HG02943 (cell line): ENCODE measurements at regions not wholly inside any gene's neighbourhood (a gene's known extent, or its start where the extent isn't known, plus 50 kb on each side); places are given as distances from the start of the nearest gene placed in this dataset.

ENCODE experiments used
- ATAC-seq: cut with Tn5 transposase; IDR thresholded peaks from one replicate; pipeline ENCODE4 v1.9.1; 2021; ENCODE audit warnings: mild to moderate bottlenecking, low read depth, moderate library complexity; ENCODE audit not compliant: unreplicated experiment

GRCh38 chr15:39447346-39447745, 133.5 kb upstream of the THBS1 start:
- no peak for ATAC-seq

- no peak for ATAC-seq
Measured at GRCh38 chr15:39447881-39448280, 133.0 kb upstream of the THBS1 start.

DNA sequence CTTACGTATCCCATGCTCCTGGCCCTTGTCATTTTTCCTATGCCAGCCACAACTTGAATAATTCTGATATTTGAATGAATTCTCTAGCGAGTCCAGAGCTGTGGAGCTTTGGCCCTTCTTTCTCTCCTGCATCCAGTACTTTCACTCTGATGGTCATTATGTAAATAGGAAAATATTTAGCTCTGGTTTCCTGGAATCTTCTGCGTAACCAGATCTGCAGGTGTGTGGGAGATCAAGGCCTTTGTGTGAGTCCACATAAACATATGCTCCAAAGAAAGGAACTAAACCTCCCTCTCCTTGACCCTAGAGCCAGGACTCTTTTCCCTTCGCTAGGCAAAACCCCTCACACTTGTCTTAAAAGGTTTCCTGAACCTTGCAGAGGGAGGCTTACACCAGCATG, 132.5 kb upstream of the THBS1 start:
- no peak for ATAC-seq

- no peak for ATAC-seq
Measured at GRCh38 chr15:39451121-39451688, 129.7 kb upstream of the THBS1 start.

DNA sequence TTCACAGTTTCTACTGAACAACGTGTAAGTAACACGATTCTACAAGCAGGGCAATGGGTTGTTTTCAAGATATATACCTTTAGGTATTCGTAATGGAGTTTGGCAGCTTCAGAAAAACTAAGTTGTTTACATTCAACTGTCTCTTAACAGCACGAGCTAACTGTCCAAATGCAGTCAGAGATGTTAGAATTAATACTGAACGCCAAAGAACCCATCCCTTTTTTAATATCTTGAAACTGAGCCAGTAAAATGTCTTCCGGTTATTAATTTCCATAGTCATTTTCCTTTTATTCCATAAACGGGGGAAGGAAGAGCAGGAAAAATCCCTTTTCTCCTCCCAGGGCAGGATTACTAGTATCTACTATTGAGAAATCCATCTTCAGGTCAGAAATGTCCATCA, 129.0 kb upstream of the THBS1 start:
- ATAC-seq: no peak

DNA sequence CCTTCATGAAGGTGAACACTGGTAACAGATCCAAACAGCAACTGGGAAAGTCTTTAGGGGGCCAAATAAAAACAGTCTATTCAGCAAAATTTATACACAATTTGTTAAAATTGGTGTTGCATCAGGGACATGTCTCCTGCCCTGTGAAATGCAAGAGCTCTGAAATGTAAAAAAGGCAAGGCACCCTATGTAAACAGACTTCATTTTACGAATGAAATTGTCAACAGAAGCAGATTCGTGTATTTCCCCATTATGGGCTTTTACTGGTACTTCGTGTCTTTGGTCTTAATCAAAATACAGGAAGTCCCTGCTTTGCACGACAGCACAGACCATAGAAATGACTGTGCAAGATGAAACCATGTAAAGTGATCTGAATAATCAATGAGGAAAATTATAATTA, 127.3 kb upstream of the THBS1 start:
- no peak for ATAC-seq

DNA sequence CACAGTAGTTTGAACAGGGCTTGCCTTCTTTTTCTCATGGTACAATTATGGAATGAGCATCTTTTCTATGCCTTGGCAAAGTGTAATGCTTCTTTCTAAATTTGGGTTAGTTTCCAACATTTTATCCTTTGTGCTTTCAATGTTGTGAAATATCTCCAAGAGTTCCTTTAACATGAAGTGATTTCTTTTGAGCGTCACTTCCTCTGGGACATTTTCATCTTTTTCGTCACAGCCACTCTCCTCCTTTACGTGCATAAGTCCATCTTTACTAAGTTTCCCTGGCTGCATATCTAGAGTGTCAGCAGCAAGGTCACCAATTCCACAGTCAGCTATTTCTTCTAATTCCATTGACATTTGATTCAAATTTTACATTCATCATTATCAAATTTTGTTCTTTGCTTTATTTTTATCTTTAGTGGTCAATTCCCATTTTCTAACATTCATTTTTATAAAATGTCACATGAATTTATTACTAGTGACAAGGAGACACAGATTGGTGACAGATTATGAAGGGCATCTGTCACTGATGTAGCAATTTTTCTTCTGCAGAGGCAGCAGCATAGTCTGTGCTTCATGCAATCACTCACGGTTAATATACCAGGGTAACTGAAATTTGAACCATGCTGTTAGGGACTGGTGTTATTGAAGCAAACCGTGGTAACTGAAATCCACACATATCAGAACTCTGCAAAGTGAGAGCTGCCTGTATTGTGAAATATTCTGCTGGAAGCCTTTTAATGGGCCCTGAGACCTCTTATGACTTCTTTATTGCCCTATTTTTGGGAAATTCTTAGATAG, 126.5 kb upstream of the THBS1 start:
- no peak for ATAC-seq

GRCh38 chr15:39455471-39455991, 125.3 kb upstream of the THBS1 start:
- ATAC-seq: no peak

DNA sequence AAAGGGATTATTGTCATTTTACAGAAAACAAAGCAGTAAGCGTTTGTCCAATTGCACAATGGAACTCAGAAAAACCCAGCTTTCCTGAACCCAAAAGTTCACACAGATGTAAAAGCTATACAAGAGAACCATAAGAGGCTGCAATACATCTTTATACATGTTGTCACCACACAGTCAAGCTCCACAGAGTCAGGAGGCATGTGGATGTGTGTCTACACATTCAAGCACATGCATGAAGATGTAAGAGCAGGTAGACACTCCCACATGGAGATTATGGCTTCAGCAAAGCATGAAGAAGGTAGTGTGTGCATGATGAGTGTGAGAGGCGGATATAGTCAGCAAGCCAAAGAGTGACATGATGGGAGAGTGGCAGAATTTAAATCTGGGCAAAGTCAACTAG, 124.7 kb upstream of the THBS1 start:
- ATAC-seq: no peak

GRCh38 chr15:39456582-39457330, 124.1 kb upstream of the THBS1 start:
- ATAC-seq: no peak

DNA sequence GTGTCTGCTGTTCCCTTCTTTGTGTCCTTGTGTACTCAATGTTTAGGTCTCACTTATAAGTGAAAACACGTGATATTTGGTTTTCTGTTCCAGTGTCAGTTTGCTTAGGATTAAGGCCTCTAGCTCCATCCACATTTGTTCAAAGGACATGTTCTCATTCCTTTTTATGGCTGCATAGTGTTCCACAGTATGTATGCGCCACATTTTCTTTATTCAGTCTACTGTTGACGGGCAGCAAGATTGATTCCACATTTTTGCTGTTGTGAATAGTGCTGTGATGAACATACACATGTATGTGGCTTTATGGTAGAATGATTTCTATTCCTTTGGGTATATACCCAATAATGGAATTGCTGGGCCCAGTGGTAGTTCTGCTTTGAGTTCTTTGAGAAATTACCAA, 122.7 kb upstream of the THBS1 start:
- no peak for ATAC-seq

DNA sequence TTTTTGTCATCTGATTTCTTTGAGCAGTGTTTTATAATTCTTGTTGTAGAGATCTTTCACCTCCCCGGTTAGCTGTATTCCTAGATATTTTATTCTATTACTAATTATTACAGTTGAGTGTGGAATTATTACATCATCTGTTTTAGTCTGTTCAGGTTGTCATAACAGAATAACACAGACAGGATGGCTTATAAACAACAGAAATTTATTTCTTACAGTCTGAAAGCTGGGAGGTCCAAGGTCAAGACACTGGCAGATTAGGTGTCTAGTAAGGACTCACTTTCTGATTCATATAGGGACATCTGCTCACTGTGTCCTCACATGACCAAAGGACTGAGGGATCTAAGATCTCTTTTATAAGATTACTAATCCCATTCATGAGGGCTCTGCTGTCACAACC, 121.3 kb upstream of the THBS1 start:
- no peak for ATAC-seq

DNA sequence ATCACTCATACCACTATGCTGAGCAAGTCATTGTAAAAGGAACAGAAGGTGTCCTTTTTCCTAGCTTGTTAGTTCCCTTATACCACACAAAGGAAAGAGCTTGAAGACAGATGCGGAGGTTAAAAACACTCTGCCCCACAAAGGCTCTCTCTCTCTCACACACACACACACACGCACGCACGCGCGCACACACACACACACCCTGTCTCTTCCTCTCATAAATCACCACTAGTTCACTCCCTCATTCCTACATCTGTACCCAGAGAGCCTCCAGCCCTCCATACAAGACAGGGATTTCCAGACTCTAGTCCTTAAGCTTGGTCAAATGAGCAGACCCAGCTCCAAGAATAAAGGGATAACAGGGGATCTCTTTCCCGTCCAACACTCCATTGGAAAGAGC, 120.1 kb upstream of the THBS1 start:
- ATAC-seq: no peak

DNA sequence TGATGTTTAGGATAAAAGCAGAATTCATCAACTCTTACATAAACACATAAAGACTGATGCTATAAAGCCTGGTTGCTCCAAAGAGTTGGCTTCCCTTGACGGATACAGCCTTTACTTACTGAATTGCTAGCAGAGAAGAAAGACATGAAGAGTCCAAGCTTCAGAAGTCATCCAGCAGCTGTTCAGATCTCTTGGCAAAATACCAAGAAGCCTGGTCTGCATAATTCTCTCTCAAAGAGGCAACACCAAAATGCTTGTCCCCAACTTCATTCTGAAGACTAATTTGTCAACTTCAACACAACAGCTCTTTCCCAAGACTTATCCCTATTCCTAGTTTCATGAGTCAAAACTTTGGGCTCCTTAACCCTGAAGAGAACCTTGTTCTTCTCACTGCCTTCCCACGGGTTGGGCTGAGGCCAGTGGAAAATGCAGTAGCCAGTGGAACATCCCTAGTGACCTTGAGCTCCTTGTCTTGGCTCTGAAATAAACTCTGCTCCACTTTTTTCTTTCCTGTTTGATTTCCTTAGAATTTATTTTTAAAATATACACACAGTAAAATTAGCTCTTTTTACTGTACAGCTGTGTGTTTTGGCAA, 119.2 kb upstream of the THBS1 start:
- no peak for ATAC-seq

DNA sequence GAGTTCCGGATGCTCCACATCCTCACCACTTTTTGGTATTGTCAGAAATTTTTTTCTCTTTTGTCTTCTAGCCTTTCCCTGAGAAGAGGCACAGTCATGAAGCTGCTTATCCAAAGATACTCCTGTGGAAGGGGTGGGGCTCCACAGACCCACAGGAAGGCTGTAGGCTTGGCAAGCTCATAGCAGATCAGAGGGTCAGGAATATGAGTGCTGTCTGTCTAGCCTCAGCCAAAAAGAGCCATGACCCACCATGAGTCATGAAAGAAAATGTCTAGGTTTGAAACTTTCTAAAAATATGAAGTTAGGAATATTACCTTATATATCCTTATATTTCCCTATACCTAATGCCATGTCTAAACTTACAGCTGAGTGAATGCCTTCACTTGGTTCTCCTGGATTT, 118.2 kb upstream of the THBS1 start:
- no peak for ATAC-seq

DNA sequence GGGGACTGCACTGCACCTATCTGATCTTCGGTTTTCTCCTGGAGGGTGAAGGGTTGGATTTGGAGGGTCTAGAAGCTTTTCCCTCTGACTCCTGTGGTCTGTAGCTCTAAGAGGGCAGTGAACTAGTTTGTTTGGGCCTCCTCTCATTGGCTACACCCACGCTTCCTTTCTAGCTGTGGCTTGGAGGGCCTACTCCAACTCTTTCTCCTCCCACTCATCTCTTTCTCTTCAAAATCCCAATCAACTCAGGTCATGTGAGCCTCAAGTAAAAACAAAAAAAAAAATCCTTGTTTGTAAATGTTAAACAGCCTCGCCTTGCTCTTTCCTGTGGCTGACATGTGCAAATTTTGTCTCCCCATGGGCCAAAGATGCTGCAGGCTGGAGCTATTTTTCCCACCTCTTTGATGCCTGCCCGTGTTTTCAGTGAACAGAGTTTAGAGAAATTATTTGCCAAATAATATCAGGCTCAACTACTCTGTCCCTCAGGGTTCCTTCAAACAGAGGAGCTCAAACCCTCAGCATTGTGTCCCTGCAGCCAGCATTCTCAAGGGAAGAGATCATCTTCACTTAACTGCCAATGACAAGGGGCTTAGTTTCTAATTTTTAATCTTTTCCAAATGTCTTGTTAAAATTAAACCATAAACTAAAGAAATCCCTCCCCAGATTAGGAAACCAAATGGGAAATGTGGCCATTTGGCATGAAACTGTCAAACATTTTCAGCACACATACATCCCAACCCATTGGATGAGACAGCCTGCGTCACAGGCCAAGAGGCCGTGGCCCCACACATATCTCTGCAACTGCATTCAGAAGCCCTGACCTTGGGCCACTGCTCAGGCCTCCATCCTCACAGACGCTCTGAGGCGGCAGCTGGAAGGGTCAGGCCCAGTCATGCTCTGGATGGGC, 114.8 kb upstream of the THBS1 start:
- ATAC-seq: no peak

DNA sequence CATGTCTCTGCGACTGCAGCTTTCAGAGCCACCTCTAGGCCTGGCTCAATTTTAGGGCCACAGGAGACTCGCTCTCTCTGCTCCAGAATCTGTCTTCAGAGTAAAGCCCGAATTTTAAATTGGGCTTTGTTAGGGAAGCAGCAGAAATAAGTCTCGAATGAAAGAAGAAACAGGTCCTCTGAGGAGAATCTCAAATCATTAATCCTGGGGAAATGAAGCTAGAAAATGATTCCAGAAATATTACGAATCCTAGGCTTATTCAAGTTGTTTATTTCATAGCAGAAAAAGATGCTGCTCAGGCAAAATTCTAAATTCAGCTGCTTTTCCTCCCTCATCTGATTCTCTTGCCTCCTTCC, 114.2 kb upstream of the THBS1 start:
- ATAC-seq: no peak

- no peak for ATAC-seq
Measured at GRCh38 chr15:39468331-39468730, 112.5 kb upstream of the THBS1 start.

GRCh38 chr15:39468828-39469227, 112.1 kb upstream of the THBS1 start:
- ATAC-seq: no peak
